OCI-LY3 (cell line): ENCODE measurements at regions not wholly inside any gene's neighbourhood (a gene's known extent, or its start where the extent isn't known, plus 50 kb on each side); places are given as distances from the start of the nearest gene placed in this dataset.
"Not testable (repeated sequence)": the region's sequence is repeated elsewhere in the genome, so short reads cannot be mapped to it uniquely, and the experiment has no call there.

ENCODE experiments used
- H2AFZ ChIP-seq: fragments of 200-600, 300-600 bp; shearing (Covaris generic); 2 replicates; pipeline ENCODE4 v1.6.0; 2014; ENCODE audit warnings: antibody characterized with exemption, low read depth, low read length
- H3K27ac ChIP-seq: fragments of 200-600, 300-600 bp; sonication (generic); 2 replicates; pipeline ENCODE4 v1.5.1; 2014; ENCODE audit warnings: mild to moderate bottlenecking, low read length, moderate library complexity, mixed read lengths
- H3K27me3 ChIP-seq: fragments of 200-600, 300-600 bp; sonication (generic); 2 replicates; pipeline ENCODE4 v1.6.1; 2014; ENCODE audit warnings: low read depth, low read length, mixed read lengths
- H3K36me3 ChIP-seq: fragments of 200-600, 300-600 bp; sonication (generic); replicated peaks from 2 replicates; pipeline ENCODE3; 2014; ENCODE audit warnings: low read depth, low read length, mixed read lengths
- H3K4me1 ChIP-seq: fragments of 300-600, 200-600 bp; sonication (generic); 2 replicates; pipeline ENCODE4 v1.6.1; 2014; ENCODE audit warnings: low read length, mixed read lengths
- H3K4me2 ChIP-seq: fragments of 200-600, 300-600 bp; sonication (generic); 2 replicates; pipeline ENCODE4 v1.6.1; 2014; ENCODE audit warnings: low read length, mixed read lengths
- H3K4me3 ChIP-seq: fragments of 300-600, 200-600 bp; sonication (generic); 2 replicates; pipeline ENCODE4 v1.5.1; 2014; ENCODE audit warnings: antibody characterized with exemption, mild to moderate bottlenecking, low read length, moderate library complexity
- H3K79me2 ChIP-seq: fragments of 300-600, 200-600 bp; shearing (Covaris generic); 2 replicates; pipeline ENCODE4 v1.6.1; 2014; ENCODE audit warnings: mild to moderate bottlenecking, low read length, mixed read lengths
- H3K9ac ChIP-seq: fragments of 300-600, 200-600 bp; shearing (Covaris generic); 2 replicates; pipeline ENCODE4 v1.6.0; 2014; ENCODE audit warnings: mild to moderate bottlenecking, low read length, moderate library complexity
- H3K9me3 ChIP-seq: fragments of 200-600, 300-600 bp; shearing (Covaris generic); 2 replicates; pipeline ENCODE4 v1.6.1; 2014; ENCODE audit warnings: low read length, mixed read lengths; ENCODE audit not compliant: insufficient read depth
- H4K20me1 ChIP-seq: fragments of 200-600, 300-600 bp; sonication (generic); 2 replicates; pipeline ENCODE4 v1.6.1; 2016; ENCODE audit warnings: low read length, mixed read lengths; ENCODE audit not compliant: insufficient read depth
- EZH2phosphoT487 ChIP-seq: fragments of 200-600 bp; shearing (Covaris generic); IDR thresholded peaks from 2 replicates; pipeline ENCODE4 v1.6.1; 2018; ENCODE audit warnings: antibody characterized with exemption, mixed run types, low read depth
- TF ChIP-seq, protein P1 (sequence below): fragments of 200-600, 300-600 bp; sonication (generic); IDR thresholded peaks from 2 replicates; pipeline ENCODE4 v1.5.1; 2014; ENCODE audit warnings: antibody characterized with exemption, low read length, low read depth

DNA sequence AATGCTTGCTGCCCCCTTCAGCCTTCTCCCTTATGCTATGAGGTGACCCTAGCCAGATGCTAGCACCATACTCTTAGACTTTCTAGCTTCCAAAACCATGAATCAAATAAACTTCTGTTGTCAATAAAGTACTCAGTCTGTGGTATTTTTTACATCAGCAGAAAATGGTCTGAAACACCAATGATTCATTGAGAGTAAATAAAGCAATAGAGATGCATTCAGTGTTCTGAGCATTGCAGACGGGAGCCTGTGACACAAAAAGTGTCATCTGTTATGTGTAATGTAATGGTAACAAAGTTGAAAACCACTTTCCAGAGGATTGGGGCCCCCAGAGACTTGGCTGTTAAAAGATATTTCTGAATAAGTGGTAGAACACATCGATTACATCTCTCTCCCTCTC is 758.0 kb upstream of the NRXN1 start:
- no peaks in the 10 kb centered on the region for H3K27me3 ChIP-seq
- H3K27ac ChIP-seq, result no peak overlapping the region
- no peak overlapping the region for H3K4me3 ChIP-seq
- no peak for TF ChIP-seq EZH2phosphoT487
- TF ChIP-seq, protein P1, sequence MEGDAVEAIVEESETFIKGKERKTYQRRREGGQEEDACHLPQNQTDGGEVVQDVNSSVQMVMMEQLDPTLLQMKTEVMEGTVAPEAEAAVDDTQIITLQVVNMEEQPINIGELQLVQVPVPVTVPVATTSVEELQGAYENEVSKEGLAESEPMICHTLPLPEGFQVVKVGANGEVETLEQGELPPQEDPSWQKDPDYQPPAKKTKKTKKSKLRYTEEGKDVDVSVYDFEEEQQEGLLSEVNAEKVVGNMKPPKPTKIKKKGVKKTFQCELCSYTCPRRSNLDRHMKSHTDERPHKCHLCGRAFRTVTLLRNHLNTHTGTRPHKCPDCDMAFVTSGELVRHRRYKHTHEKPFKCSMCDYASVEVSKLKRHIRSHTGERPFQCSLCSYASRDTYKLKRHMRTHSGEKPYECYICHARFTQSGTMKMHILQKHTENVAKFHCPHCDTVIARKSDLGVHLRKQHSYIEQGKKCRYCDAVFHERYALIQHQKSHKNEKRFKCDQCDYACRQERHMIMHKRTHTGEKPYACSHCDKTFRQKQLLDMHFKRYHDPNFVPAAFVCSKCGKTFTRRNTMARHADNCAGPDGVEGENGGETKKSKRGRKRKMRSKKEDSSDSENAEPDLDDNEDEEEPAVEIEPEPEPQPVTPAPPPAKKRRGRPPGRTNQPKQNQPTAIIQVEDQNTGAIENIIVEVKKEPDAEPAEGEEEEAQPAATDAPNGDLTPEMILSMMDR, result no peak
- H3K4me2 ChIP-seq, result no peak overlapping the region
- no peaks in the 10 kb centered on the region for H3K79me2 ChIP-seq
- no peak overlapping the region for H3K9ac ChIP-seq
- no peaks in the 10 kb centered on the region for H3K36me3 ChIP-seq
- no peak overlapping the region for H2AFZ ChIP-seq
- no peaks in the 10 kb centered on the region for H3K4me1 ChIP-seq
- H4K20me1 ChIP-seq, result no peaks in the 10 kb centered on the region
- no peaks in the 10 kb centered on the region for H3K9me3 ChIP-seq

DNA sequence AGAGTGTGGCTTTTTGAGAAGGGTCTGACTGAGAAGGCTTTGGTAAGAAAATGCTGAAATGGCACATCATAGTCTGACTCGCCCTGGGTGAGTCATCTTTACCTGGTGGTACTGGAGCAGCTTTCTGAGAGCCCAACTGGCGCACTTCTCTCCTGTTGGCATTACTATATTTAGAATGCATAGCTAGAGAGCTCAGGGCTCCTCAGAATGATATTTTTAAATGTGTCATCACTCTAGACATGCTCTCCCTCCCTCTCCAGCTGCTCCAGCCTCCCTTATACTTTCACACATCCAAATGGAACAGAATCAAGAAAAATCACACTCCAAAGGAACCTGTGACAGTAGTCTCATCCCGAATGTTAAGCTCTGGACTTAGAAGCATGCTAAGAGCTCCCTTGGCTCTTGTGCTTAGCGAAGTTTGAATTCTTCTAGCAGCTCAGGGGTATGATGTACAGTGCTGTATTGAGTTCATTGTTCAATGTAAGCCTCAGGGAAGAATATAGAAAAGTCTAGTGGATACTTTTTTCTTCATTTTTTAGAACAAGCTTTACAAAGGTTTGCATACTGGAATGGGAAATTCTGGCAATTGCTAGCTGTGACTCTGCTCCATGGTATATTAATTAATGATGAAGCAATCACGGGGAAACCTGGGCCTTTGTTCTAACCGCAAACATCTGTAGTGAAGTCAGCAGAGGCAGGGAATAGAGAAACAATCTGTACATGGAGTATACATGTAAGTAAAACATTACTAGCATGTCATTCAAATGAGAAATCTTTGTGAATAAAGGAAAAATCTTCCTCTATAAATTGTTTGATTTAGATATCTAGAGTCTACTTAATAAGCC is 751.2 kb upstream of the NRXN1 start:
- no peaks in the 10 kb centered on the region for H4K20me1 ChIP-seq
- TF ChIP-seq, protein P1, result no peak
- TF ChIP-seq EZH2phosphoT487, result no peak
- no peaks in the 10 kb centered on the region for H3K79me2 ChIP-seq
- no peak overlapping the region for H3K4me2 ChIP-seq
- no peak overlapping the region for H2AFZ ChIP-seq
- no peak overlapping the region for H3K9ac ChIP-seq
- H3K27ac ChIP-seq, result no peak overlapping the region
- H3K27me3 ChIP-seq, result no peaks in the 10 kb centered on the region
- H3K4me1 ChIP-seq, result peaks cover 9% of the 10 kb centered on the region; the same call in 1 of the 2 replicates
- H3K9me3 ChIP-seq, result no peaks in the 10 kb centered on the region
- no peak overlapping the region for H3K4me3 ChIP-seq
- H3K36me3 ChIP-seq, result no peaks in the 10 kb centered on the region

DNA sequence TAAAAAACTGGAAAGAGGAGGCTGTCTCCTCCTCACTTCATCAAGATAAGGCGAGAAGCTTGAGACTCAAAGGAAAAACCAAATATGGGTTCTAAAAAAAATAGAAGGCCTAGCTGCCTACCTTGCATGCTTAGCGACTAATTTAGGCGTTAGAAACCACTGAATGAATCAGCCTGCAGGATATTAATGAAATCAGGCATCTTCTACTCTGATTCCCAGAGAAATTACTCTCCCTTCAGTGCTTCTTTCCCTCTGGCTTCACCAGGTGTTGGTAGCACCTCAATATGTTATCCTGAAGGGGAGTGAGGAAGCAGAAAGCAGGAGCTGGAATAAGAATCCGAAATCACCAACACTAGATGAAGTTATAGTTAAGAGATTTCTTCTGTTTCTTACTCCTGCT is 749.8 kb upstream of the NRXN1 start:
- H4K20me1 ChIP-seq, result no peaks in the 10 kb centered on the region
- H3K9ac ChIP-seq, result no peak overlapping the region
- H3K4me2 ChIP-seq, result no peak overlapping the region
- H3K27ac ChIP-seq, result no peak overlapping the region
- H3K4me1 ChIP-seq, result peaks cover 9% of the 10 kb centered on the region; the same call in 1 of the 2 replicates
- no peaks in the 10 kb centered on the region for H3K9me3 ChIP-seq
- TF ChIP-seq, protein P1, result no peak
- H3K79me2 ChIP-seq, result no peaks in the 10 kb centered on the region
- H3K27me3 ChIP-seq, result no peaks in the 10 kb centered on the region
- H2AFZ ChIP-seq, result no peak overlapping the region
- H3K4me3 ChIP-seq, result no peak overlapping the region
- no peaks in the 10 kb centered on the region for H3K36me3 ChIP-seq

DNA sequence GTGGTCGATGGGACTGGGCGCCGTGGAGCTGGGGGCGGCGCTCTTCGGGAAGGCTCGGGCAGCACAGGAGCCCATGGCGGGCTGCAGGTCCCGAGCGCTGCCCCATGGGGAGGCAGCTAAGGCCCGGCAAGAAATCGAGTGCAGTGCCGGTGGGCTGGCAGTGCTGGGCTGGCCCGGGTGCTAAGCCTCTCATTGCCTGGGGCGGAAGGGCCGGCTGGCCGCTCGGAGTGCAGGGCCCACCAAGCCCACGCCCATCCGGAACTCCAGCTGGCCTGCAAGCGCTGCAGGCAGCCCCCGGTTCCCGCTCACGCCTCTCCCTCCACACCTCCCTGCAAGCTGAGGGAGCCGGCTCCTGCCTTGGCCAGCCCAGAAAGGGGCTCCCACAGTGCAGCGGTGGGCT is 748.4 kb upstream of the NRXN1 start:
- Histone ChIP-seq H2AFZ (no peak overlapping the region), H4K20me1 (no peaks in the 10 kb centered on the region), H3K79me2 (no peaks in the 10 kb centered on the region), H3K9ac (no peak overlapping the region), H3K9me3 (no peaks in the 10 kb centered on the region), H3K4me1 (peaks cover 9% of the 10 kb centered on the region; the same call in 1 of the 2 replicates), H3K4me3 (no peak overlapping the region), H3K27ac (no peak overlapping the region), H3K4me2 (no peak overlapping the region), H3K36me3 (no peaks in the 10 kb centered on the region), H3K27me3 (no peaks in the 10 kb centered on the region)
- TF ChIP-seq, protein P1, result no peak
- TF ChIP-seq EZH2phosphoT487, result no peak

DNA sequence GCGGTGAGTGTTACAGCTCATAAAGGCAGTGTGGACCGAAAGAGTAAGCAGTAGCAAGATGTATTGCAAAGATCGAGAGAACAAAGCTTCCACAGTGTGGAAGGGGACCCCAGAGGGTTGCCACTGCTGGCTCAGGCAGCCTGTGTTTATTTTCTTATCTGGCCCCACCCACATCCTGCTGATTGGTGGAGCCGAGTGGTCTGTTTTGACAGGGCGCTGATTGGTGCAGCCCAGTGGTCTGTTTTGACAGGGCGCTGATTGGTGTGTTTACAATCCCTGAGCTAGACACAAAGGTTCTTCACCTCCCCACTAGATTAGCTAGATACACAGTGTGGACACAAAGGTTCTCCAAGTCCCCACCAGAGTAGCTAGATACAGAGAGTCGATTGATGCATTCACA is 747.8 kb upstream of the NRXN1 start:
- H3K4me2 ChIP-seq, H3K27ac ChIP-seq, H3K4me3 ChIP-seq: not testable (repeated sequence)

More for the DNA sequence above, 747.8 kb upstream of the NRXN1 start:
- not testable (repeated sequence) for H4K20me1 ChIP-seq, H3K9me3 ChIP-seq, H3K4me1 ChIP-seq, H3K79me2 ChIP-seq, H3K9ac ChIP-seq, H2AFZ ChIP-seq, H3K36me3 ChIP-seq, H3K27me3 ChIP-seq
